Smooth muscle cell (in vitro differentiated cells): ENCODE measurements at regions not wholly inside any gene's neighbourhood (a gene's known extent, or its start where the extent isn't known, plus 50 kb on each side); places are given as distances from the start of the nearest gene placed in this dataset.

ENCODE experiments used
- DNase-seq: peaks from one replicate; lab custom pipeline; 2025; ENCODE audit not compliant: unreplicated experiment; lab: John Stamatoyannopoulos, UW
- H2AFZ ChIP-seq: fragments of 200-600 bp; sonication (generic); 2 replicates; pipeline ENCODE4 v1.6.0; 2016; ENCODE audit warnings: antibody characterized with exemption, low read depth, mild to moderate bottlenecking
- H3F3A ChIP-seq: fragments of 200-600 bp; sonication (generic); 2 replicates; pipeline ENCODE4 v1.6.0; 2017; ENCODE audit warnings: antibody characterized with exemption, low read depth
- H3K27ac ChIP-seq: fragments of 200-600 bp; sonication (generic); 2 replicates; pipeline ENCODE4 v1.5.1; 2016; ENCODE audit warnings: low read depth, mild to moderate bottlenecking
- H3K27me3 ChIP-seq: fragments of 200-600 bp; sonication (generic); 2 replicates; pipeline ENCODE4 v1.6.1; 2016; ENCODE audit warnings: low read depth, mild to moderate bottlenecking
- H3K36me3 ChIP-seq: fragments of 200-600 bp; sonication (generic); 2 replicates; pipeline ENCODE4 v1.5.1; 2016; ENCODE audit warnings: low read depth
- H3K4me1 ChIP-seq: fragments of 200-600 bp; sonication (generic); 2 replicates; pipeline ENCODE4 v1.5.1; 2016; ENCODE audit warnings: low read depth
- H3K4me2 ChIP-seq: fragments of 200-600 bp; sonication (generic); 2 replicates; pipeline ENCODE4 v1.6.0; 2016; ENCODE audit warnings: mild to moderate bottlenecking
- H3K4me3 ChIP-seq: fragments of 200-600 bp; sonication (generic); 2 replicates; pipeline ENCODE4 v1.5.1; 2016; ENCODE audit warnings: mild to moderate bottlenecking
- H3K79me2 ChIP-seq: fragments of 200-600 bp; sonication (generic); 2 replicates; pipeline ENCODE4 v1.6.0; 2016; ENCODE audit warnings: low read depth, mild to moderate bottlenecking
- H3K9ac ChIP-seq: fragments of 200-600 bp; sonication (generic); 2 replicates; pipeline ENCODE4 v1.6.0; 2016; ENCODE audit warnings: low read depth
- H3K9me3 ChIP-seq: fragments of 200-600 bp; sonication (generic); replicated peaks from 2 replicates; pipeline ENCODE4 v1.5.1; 2016; ENCODE audit warnings: low read depth
- H4K20me1 ChIP-seq: fragments of 200-600 bp; sonication (generic); 2 replicates; pipeline ENCODE4 v1.6.0; 2016; ENCODE audit warnings: low read depth
- WGBS: methylation state at CpG from one replicate; pipeline ENCODE4 v1.1.7; 2016; ENCODE audit warnings: low lambda C conversion rate; 5-methylcytosine and 5-hydroxymethylcytosine counted together
- TF ChIP-seq, protein P1 (sequence below): fragments of 200-600 bp; sonication (generic); IDR thresholded peaks from 2 replicates; pipeline ENCODE4 v1.5.1; 2017; ENCODE audit warnings: borderline replicate concordance, mild to moderate bottlenecking, antibody characterized with exemption; ENCODE audit not compliant: insufficient read depth, poor library complexity, severe bottlenecking

DNA sequence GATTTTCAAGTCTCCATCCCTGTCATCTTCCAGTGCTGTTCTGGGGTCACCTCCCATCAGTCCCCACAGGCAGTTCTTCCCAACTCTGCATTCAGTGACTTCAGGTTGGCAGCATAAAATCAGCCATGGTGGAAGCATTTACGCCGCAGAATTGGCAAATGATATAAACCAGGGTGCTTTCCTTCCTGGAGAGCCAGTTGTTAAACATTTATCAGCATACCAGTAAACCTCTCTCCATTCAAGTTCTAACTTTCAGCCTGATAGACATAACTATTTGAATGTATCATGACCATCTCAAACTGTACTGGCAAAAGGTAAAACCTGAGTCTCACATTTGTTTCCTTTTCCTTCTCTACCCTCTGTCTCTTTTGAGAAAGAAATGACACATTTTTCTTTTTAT lies 69.7 kb upstream of the ITPRID1 start:
- H3K27me3 ChIP-seq, result no peaks in the 10 kb centered on the region

DNA sequence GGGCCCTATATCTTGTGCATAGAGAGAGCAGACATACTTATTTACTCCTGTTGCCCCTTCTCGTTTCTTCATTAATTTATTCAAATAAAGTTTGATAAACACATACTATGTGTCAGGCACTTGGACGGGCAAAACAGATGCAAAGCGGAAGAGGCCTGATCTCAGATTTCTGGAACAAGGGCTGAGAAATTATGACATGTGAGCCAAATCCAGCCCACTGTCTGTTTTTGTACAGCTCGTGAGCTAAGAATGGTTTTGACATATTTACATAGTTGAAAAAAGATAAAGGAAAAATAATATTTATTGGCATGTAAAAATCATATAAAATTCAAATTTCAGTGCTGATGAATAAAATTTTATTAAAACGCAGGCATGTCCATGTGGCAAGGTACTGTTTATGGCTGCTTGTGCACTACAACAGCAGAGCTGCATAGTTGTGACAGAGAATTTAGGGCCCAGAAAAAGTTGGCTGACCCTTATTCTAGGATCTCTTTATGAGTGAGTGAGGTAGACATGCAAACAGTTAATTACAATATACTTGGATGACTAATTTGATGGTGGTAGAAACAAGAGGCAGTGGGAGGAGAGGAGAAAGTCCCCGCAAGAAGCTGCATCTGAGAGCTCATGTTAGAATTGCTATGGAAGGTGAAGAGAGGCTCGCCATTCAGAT lies 68.1 kb upstream of the ITPRID1 start:
- TF ChIP-seq, protein P1, sequence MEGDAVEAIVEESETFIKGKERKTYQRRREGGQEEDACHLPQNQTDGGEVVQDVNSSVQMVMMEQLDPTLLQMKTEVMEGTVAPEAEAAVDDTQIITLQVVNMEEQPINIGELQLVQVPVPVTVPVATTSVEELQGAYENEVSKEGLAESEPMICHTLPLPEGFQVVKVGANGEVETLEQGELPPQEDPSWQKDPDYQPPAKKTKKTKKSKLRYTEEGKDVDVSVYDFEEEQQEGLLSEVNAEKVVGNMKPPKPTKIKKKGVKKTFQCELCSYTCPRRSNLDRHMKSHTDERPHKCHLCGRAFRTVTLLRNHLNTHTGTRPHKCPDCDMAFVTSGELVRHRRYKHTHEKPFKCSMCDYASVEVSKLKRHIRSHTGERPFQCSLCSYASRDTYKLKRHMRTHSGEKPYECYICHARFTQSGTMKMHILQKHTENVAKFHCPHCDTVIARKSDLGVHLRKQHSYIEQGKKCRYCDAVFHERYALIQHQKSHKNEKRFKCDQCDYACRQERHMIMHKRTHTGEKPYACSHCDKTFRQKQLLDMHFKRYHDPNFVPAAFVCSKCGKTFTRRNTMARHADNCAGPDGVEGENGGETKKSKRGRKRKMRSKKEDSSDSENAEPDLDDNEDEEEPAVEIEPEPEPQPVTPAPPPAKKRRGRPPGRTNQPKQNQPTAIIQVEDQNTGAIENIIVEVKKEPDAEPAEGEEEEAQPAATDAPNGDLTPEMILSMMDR, result no peak
- no peak overlapping the region for H3K4me3 ChIP-seq
- H2AFZ ChIP-seq, result no peak overlapping the region
- H3K9ac ChIP-seq, result no peak overlapping the region
- peaks cover 8% of the 10 kb centered on the region for H3K27me3 ChIP-seq
- DNase-seq, result no peak
- no peaks in the 10 kb centered on the region for H4K20me1 ChIP-seq
- H3K4me2 ChIP-seq, result no peak overlapping the region
- WGBS, result 86% methylated on average over 7 of the region's 7 CpGs
- H3K4me1 ChIP-seq, result no peaks in the 10 kb centered on the region
- H3K36me3 ChIP-seq, result no peaks in the 10 kb centered on the region
- no peaks in the 10 kb centered on the region for H3F3A ChIP-seq
- no peaks in the 10 kb centered on the region for H3K9me3 ChIP-seq
- H3K79me2 ChIP-seq, result no peaks in the 10 kb centered on the region
- no peak overlapping the region for H3K27ac ChIP-seq

More for the DNA sequence above, 69.7 kb upstream of the ITPRID1 start:
- H3F3A ChIP-seq, result no peaks in the 10 kb centered on the region
- no peaks in the 10 kb centered on the region for H3K36me3 ChIP-seq
- no peak overlapping the region for H3K9ac ChIP-seq
- WGBS, result 50% methylated on average over 2 of the region's 2 CpGs
- H3K4me2 ChIP-seq, result no peak overlapping the region
- no peaks in the 10 kb centered on the region for H3K9me3 ChIP-seq
- H3K4me1 ChIP-seq, result no peaks in the 10 kb centered on the region
- H2AFZ ChIP-seq, result peak overlapping the region; percentile 46
- H3K79me2 ChIP-seq, result no peaks in the 10 kb centered on the region
- H3K4me3 ChIP-seq, result no peak overlapping the region
- no peaks in the 10 kb centered on the region for H4K20me1 ChIP-seq
- TF ChIP-seq, protein P1, result no peak
- no peak overlapping the region for H3K27ac ChIP-seq
- no peak for DNase-seq

GRCh38 chr7:31448649-31449048 lies 65.2 kb upstream of the ITPRID1 start:
- Histone ChIP-seq H3K4me2 (no peak overlapping the region), H3K79me2 (no peaks in the 10 kb centered on the region), H3F3A (no peaks in the 10 kb centered on the region), H3K27me3 (peaks cover 14% of the 10 kb centered on the region), H4K20me1 (no peaks in the 10 kb centered on the region), H2AFZ (no peak overlapping the region), H3K4me3 (no peak overlapping the region), H3K9me3 (no peaks in the 10 kb centered on the region), H3K27ac (no peak overlapping the region), H3K36me3 (no peaks in the 10 kb centered on the region), H3K9ac (no peak overlapping the region), H3K4me1 (no peaks in the 10 kb centered on the region)
- TF ChIP-seq, protein P1, result no peak
- 100% methylated on average over 1 of the region's 1 CpG for WGBS
- DNase-seq, result no peak

- TF ChIP-seq, protein P1, result no peak
- H3K9me3 ChIP-seq, result no peaks in the 10 kb centered on the region
- H3K79me2 ChIP-seq, result no peaks in the 10 kb centered on the region
- no peak for DNase-seq
- WGBS, result 93% methylated on average over 5 of the region's 5 CpGs
- no peak overlapping the region for H3K4me2 ChIP-seq
- H2AFZ ChIP-seq, result no peak overlapping the region
- H3K4me3 ChIP-seq, result no peak overlapping the region
- H3F3A ChIP-seq, result no peaks in the 10 kb centered on the region
- no peaks in the 10 kb centered on the region for H3K4me1 ChIP-seq
- H3K27ac ChIP-seq, result no peak overlapping the region
- H3K27me3 ChIP-seq, result peaks cover 6% of the 10 kb centered on the region
- H3K9ac ChIP-seq, result no peak overlapping the region
- H4K20me1 ChIP-seq, result no peaks in the 10 kb centered on the region
- no peaks in the 10 kb centered on the region for H3K36me3 ChIP-seq
These were observed 58.0 kb upstream of the ITPRID1 start for GRCh38 chr7:31455844-31456243.
